Neural cell (in vitro differentiated cells): ENCODE measurements at regions not wholly inside any gene's neighbourhood (a gene's known extent, or its start where the extent isn't known, plus 50 kb on each side); places are given as distances from the start of the nearest gene placed in this dataset.

Experiments
- H2AFZ ChIP-seq: fragments of 200-600, 300-800 bp; sonication (generic), shearing (Covaris generic); 2 replicates; pipeline ENCODE4 v1.6.0; 2014; ENCODE audit warnings: low read depth, mild to moderate bottlenecking, antibody characterized with exemption, low read length, moderate library complexity
- H3F3A ChIP-seq: fragments of 200-600 bp; shearing (Covaris generic); 2 replicates; pipeline ENCODE4 v1.6.1; 2016; ENCODE audit warnings: mild to moderate bottlenecking, moderate library complexity, mixed read lengths, antibody characterized with exemption, low read length; ENCODE audit not compliant: insufficient read depth, poor library complexity, severe bottlenecking
- H3K27ac ChIP-seq: fragments of 200-600, 300-800 bp; sonication (generic), shearing (Covaris generic); 2 replicates; pipeline ENCODE4 v1.5.1; 2014; ENCODE audit warnings: mild to moderate bottlenecking, low read length, moderate library complexity
- H3K27me3 ChIP-seq: fragments of 300-800, 200-600 bp; sonication (generic), shearing (Covaris generic); 2 replicates; pipeline ENCODE4 v1.6.0; 2014; ENCODE audit warnings: mild to moderate bottlenecking, low read depth, low read length, moderate library complexity; ENCODE audit not compliant: insufficient read depth
- H3K36me3 ChIP-seq: fragments of 300-800, 200-600 bp; sonication (generic), shearing (Covaris generic); 2 replicates; pipeline ENCODE4 v1.5.1; 2014; ENCODE audit warnings: mild to moderate bottlenecking, antibody characterized with exemption, low read length, moderate library complexity; ENCODE audit not compliant: insufficient read depth
- H3K4me2 ChIP-seq: fragments of 300-800, 200-600 bp; sonication (generic), shearing (Covaris generic); 2 replicates; pipeline ENCODE4 v1.6.0; 2014; ENCODE audit warnings: mild to moderate bottlenecking, low read length
- H3K4me3 ChIP-seq: fragments of 300-800, 200-600 bp; sonication (generic), shearing (Covaris generic); 2 replicates; pipeline ENCODE4 v1.5.1; 2014; ENCODE audit warnings: mild to moderate bottlenecking, low read length, moderate library complexity
- H3K79me2 ChIP-seq: fragments of 200-600 bp; shearing (Covaris generic); replicated peaks from 2 replicates; pipeline ENCODE4 v1.6.0; 2014; ENCODE audit warnings: mild to moderate bottlenecking, low read length, moderate library complexity; ENCODE audit not compliant: insufficient read depth
- H3K9ac ChIP-seq: fragments of 300-800, 200-600 bp; sonication (generic), shearing (Covaris generic); 2 replicates; pipeline ENCODE4 v1.6.1; 2016; ENCODE audit warnings: mild to moderate bottlenecking, low read length, mixed read lengths
- H3K9me2 ChIP-seq: fragments of 200-600 bp; shearing (Covaris generic); 2 replicates; pipeline ENCODE4 v1.6.1; 2016; ENCODE audit warnings: mild to moderate bottlenecking, low read length, mixed read lengths; ENCODE audit not compliant: insufficient read depth
- H3K9me3 ChIP-seq: fragments of 200-600, 300-800 bp; sonication (generic), shearing (Covaris generic); 2 replicates; pipeline ENCODE4 v1.6.1; 2016; ENCODE audit warnings: mild to moderate bottlenecking, mixed run types, low read length, moderate library complexity, mixed read lengths
- H4K20me1 ChIP-seq: fragments of 200-600 bp; shearing (Covaris generic); 2 replicates; pipeline ENCODE4 v1.6.1; 2016; ENCODE audit warnings: mild to moderate bottlenecking, mixed run types; ENCODE audit not compliant: insufficient read depth
- EP300 ChIP-seq: fragments of 450-650 bp; conservative IDR thresholded peaks from 2 replicates; pipeline ENCODE4 v1.6.1; 2014; ENCODE audit warnings: antibody characterized with exemption, mild to moderate bottlenecking, moderate library complexity; ENCODE audit not compliant: poor library complexity, severe bottlenecking
- MXI1 ChIP-seq: fragments of 450-650 bp; conservative IDR thresholded peaks from 2 replicates; pipeline ENCODE4 v1.6.1; 2014; ENCODE audit warnings: antibody characterized with exemption, mild to moderate bottlenecking; ENCODE audit not compliant: poor library complexity, severe bottlenecking
- POLR2AphosphoS5 ChIP-seq: IDR thresholded peaks from 2 replicates; pipeline ENCODE4 v1.6.1; 2012
- RAD21 ChIP-seq: fragments of 450-650 bp; conservative IDR thresholded peaks from 2 replicates; pipeline ENCODE4 v1.6.1; 2014; ENCODE audit warnings: antibody characterized with exemption, mild to moderate bottlenecking, moderate library complexity
- REST ChIP-seq: IDR thresholded peaks from 2 replicates; pipeline ENCODE4 v1.6.1; 2012; ENCODE audit warnings: borderline replicate concordance
- SMC3 ChIP-seq: fragments of 450-650 bp; conservative IDR thresholded peaks from 2 replicates; pipeline ENCODE4 v1.6.1; 2014; ENCODE audit warnings: antibody characterized with exemption, mild to moderate bottlenecking, moderate library complexity; ENCODE audit not compliant: poor library complexity
- TAF1 ChIP-seq: IDR thresholded peaks from 2 replicates; pipeline ENCODE4 v1.6.1; 2012; ENCODE audit warnings: low read depth
- TF ChIP-seq, protein P1 (sequence below): fragments of 450-650 bp; IDR thresholded peaks from 2 replicates; pipeline ENCODE4 v1.5.1; 2014; ENCODE audit warnings: antibody characterized with exemption, mild to moderate bottlenecking, moderate library complexity; ENCODE audit not compliant: poor library complexity, severe bottlenecking

DNA sequence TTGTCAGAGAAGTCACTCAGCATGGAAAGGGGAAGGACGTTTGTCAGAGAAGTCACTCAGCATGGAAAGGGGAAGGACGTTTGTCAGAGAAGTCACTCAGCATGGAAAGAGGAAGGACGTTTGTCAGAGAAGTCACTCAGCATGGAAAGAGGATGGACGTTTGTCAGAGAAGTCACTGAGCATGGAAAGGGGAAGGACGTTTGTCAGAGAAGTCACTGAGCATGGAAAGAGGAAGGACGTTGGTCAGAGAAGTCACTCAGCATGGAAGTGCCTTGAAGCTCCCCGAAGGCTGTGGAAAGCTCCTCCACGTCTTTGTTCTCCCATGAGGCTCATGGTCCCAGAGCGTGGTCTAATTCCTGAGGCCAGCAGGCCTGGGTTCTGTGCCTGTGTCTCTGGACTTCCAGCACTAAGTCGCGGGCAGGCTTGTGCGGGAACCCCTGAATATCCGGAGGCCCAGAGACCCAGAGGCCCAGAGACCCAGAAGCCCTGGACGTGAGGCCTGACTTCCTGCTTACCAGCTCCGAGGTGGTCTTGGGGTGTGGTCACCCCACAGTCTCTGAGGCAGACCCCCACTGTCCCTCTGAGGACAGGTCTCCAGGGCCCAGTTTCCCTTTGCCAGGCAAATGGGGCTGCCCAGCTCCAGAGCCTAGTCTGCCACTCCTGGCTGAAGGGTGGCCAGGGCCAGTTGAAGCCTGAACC lies 70.4 kb upstream of the TWIST2 start:
- Histone ChIP-seq H3K79me2 (no peaks in the 10 kb centered on the region), H3K36me3 (no peaks in the 10 kb centered on the region)

GRCh38 chr2:238784671-238785527 lies 63.0 kb upstream of the TWIST2 start:
- Histone ChIP-seq H3K4me3 (no peak overlapping the region), H3K9ac (no peak overlapping the region), H3K9me2 (no peaks in the 10 kb centered on the region), H3K27me3 (no peaks in the 10 kb centered on the region), H3K27ac (no peak overlapping the region), H3K36me3 (no peaks in the 10 kb centered on the region), H4K20me1 (no peaks in the 10 kb centered on the region), H3K79me2 (no peaks in the 10 kb centered on the region), H3F3A (no peaks in the 10 kb centered on the region), H3K9me3 (no peaks in the 10 kb centered on the region), H3K4me2 (no peak overlapping the region), H2AFZ (no peak overlapping the region)
- TF ChIP-seq, protein P1, sequence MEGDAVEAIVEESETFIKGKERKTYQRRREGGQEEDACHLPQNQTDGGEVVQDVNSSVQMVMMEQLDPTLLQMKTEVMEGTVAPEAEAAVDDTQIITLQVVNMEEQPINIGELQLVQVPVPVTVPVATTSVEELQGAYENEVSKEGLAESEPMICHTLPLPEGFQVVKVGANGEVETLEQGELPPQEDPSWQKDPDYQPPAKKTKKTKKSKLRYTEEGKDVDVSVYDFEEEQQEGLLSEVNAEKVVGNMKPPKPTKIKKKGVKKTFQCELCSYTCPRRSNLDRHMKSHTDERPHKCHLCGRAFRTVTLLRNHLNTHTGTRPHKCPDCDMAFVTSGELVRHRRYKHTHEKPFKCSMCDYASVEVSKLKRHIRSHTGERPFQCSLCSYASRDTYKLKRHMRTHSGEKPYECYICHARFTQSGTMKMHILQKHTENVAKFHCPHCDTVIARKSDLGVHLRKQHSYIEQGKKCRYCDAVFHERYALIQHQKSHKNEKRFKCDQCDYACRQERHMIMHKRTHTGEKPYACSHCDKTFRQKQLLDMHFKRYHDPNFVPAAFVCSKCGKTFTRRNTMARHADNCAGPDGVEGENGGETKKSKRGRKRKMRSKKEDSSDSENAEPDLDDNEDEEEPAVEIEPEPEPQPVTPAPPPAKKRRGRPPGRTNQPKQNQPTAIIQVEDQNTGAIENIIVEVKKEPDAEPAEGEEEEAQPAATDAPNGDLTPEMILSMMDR = peak; percentile 86
- TF ChIP-seq SMC3 (peak; percentile 89), MXI1 (no peak), RAD21 (peak; percentile 85), POLR2AphosphoS5 (no peak)

More for the DNA sequence above, 70.4 kb upstream of the TWIST2 start:
- no peaks in the 10 kb centered on the region for H3K9me3 ChIP-seq
- no peaks in the 10 kb centered on the region for H3F3A ChIP-seq
- H4K20me1 ChIP-seq = no peaks in the 10 kb centered on the region
- no peak overlapping the region for H3K9ac ChIP-seq
- H3K9me2 ChIP-seq = no peaks in the 10 kb centered on the region
- no peak overlapping the region for H3K27ac ChIP-seq
- H3K27me3 ChIP-seq = no peaks in the 10 kb centered on the region
- TF ChIP-seq SMC3 (no peak), TAF1 (no peak), RAD21 (no peak), MXI1 (no peak), REST (no peak), POLR2AphosphoS5 (no peak), EP300 (no peak)
- TF ChIP-seq, protein P1 = no peak
- H3K4me2 ChIP-seq = no peak overlapping the region
- no peak overlapping the region for H3K4me3 ChIP-seq
- no peak overlapping the region for H2AFZ ChIP-seq
